NB4 (cell line): ENCODE measurements at regions not wholly inside any gene's neighbourhood (a gene's known extent, or its start where the extent isn't known, plus 50 kb on each side); places are given as distances from the start of the nearest gene placed in this dataset.

Source experiments
- CTCF ChIP-seq: IDR thresholded peaks from one replicate; pipeline ENCODE4 v1.5.1; 2012; ENCODE audit warnings: low read depth, low read length
- MAX ChIP-seq: IDR thresholded peaks from 2 replicates; pipeline ENCODE4 v1.6.1; 2011; ENCODE audit warnings: low read depth, low read length
- POLR2A ChIP-seq: IDR thresholded peaks from 2 replicates; pipeline ENCODE4 v1.6.1; 2011; ENCODE audit warnings: mild to moderate bottlenecking; ENCODE audit not compliant: insufficient read length; ENCODE audit errors: extremely low read depth

GRCh38 chr13:62296812-62297211, 881.2 kb upstream of the PCDH20 start:
- TF ChIP-seq CTCF = no peak
- no peak for TF ChIP-seq MAX
- no peak for TF ChIP-seq POLR2A
